Trophoblast cell (in vitro differentiated cells and primary cell): ENCODE measurements at regions not wholly inside any gene's neighbourhood (a gene's known extent, or its start where the extent isn't known, plus 50 kb on each side); places are given as distances from the start of the nearest gene placed in this dataset.

Experiments used
- DNase-seq, 2 donors: peaks; one replicate each; pipeline ENCODE4 v3.0.0-alpha.2; 2016
- H2AFZ ChIP-seq: 2 replicates; pipeline ENCODE4 v1.6.1; 2013; ENCODE audit warnings: low read length, moderate library complexity, mild to moderate bottlenecking; ENCODE audit not compliant: insufficient read depth, poor library complexity
- H2AK5ac ChIP-seq: 2 replicates; pipeline ENCODE4 v1.6.1; 2013; ENCODE audit warnings: mild to moderate bottlenecking, low read length
- H2BK120ac ChIP-seq: 2 replicates; pipeline ENCODE4 v1.6.1; 2013; ENCODE audit warnings: low read length, mild to moderate bottlenecking, moderate library complexity; ENCODE audit not compliant: insufficient read depth, poor library complexity
- H2BK12ac ChIP-seq: 2 replicates; pipeline ENCODE4 v1.6.1; 2013; ENCODE audit warnings: mild to moderate bottlenecking, low read length, moderate library complexity
- H2BK5ac ChIP-seq: 2 replicates; pipeline ENCODE4 v1.6.1; 2013; ENCODE audit warnings: low read length, low read depth, moderate library complexity, mild to moderate bottlenecking; ENCODE audit not compliant: poor library complexity
- H3K14ac ChIP-seq: 2 replicates; pipeline ENCODE4 v1.6.1; 2013; ENCODE audit warnings: mild to moderate bottlenecking, low read length
- H3K18ac ChIP-seq: 2 replicates; pipeline ENCODE4 v1.6.1; 2013; ENCODE audit warnings: mild to moderate bottlenecking, low read length
- H3K23ac ChIP-seq: 2 replicates; pipeline ENCODE4 v1.6.1; 2013; ENCODE audit warnings: low read length
- H3K27ac ChIP-seq: 2 replicates; pipeline ENCODE4 v1.5.1; 2013; ENCODE audit warnings: low read depth, mild to moderate bottlenecking, inconsistent platforms, low read length, moderate library complexity
- H3K27me3 ChIP-seq: 2 replicates; pipeline ENCODE4 v1.6.1; 2013; ENCODE audit warnings: inconsistent platforms, mild to moderate bottlenecking, low read length, moderate library complexity; ENCODE audit not compliant: insufficient read depth
- H3K36me3 ChIP-seq, 2 experiments: 1 replicate in 1 of 2; 2 replicates in 1 of 2; pipeline ENCODE4 v1.6.1; 2013; ENCODE audit warnings: low read length in 2 of 2, mild to moderate bottlenecking in 2 of 2, moderate library complexity in 1 of 2; ENCODE audit not compliant: insufficient read depth in 2 of 2, control insufficient read depth in 1 of 2
- H3K4ac ChIP-seq: 2 replicates; pipeline ENCODE4 v1.6.1; 2013; ENCODE audit warnings: low read depth, mild to moderate bottlenecking, low read length, moderate library complexity
- H3K4me1 ChIP-seq, 2 experiments: 1 replicate in 1 of 2; 2 replicates in 1 of 2; pipeline ENCODE4 v1.6.1; 2013; ENCODE audit warnings: low read length in 2 of 2, mild to moderate bottlenecking in 2 of 2, moderate library complexity in 1 of 2; ENCODE audit not compliant: insufficient read depth in 2 of 2, control insufficient read depth in 1 of 2
- H3K4me2 ChIP-seq: 2 replicates; pipeline ENCODE4 v1.6.1; 2013; ENCODE audit warnings: inconsistent platforms, mild to moderate bottlenecking, low read length, moderate library complexity
- H3K4me3 ChIP-seq: 2 replicates; pipeline ENCODE4 v1.5.1; 2013; ENCODE audit warnings: mild to moderate bottlenecking, low read depth, low read length, inconsistent platforms
- H3K79me1 ChIP-seq: one replicate; pipeline ENCODE4 v1.6.1; 2013; ENCODE audit warnings: low read length
- H3K79me2 ChIP-seq: 2 replicates; pipeline ENCODE4 v1.6.1; 2013; ENCODE audit warnings: low read length, mild to moderate bottlenecking; ENCODE audit not compliant: control insufficient read depth, insufficient read depth, poor library complexity
- H3K9ac ChIP-seq: 2 replicates; pipeline ENCODE4 v1.6.1; 2013; ENCODE audit warnings: mild to moderate bottlenecking, low read length
- H3K9me3 ChIP-seq: 2 replicates; pipeline ENCODE4 v1.6.1; 2013; ENCODE audit warnings: low read depth, mild to moderate bottlenecking, control low read depth, inconsistent platforms, low read length; ENCODE audit not compliant: insufficient read depth
- H4K12ac ChIP-seq: 2 replicates; pipeline ENCODE4 v1.6.1; 2013; ENCODE audit warnings: low read depth, mild to moderate bottlenecking, low read length, moderate library complexity
- H4K8ac ChIP-seq: 2 replicates; pipeline ENCODE4 v1.6.1; 2013; ENCODE audit warnings: low read depth, mild to moderate bottlenecking, low read length, moderate library complexity
- H4K91ac ChIP-seq: one replicate; pipeline ENCODE4 v1.6.1; 2013; ENCODE audit warnings: low read depth, mild to moderate bottlenecking, low read length, moderate library complexity
- WGBS: extraction: QIAGEN DNeasy Blood & Tissue Kit; methylation state at CpG from one replicate; pipeline ENCODE4 v1.1.7; 2013; ENCODE audit warnings: missing lambda C conversion rate; ENCODE audit not compliant: insufficient read length, insufficient coverage; ENCODE audit errors: extremely low coverage; 5-methylcytosine and 5-hydroxymethylcytosine counted together

GRCh38 chr16:51453251-51453650 is 302.2 kb upstream of the SALL1 start:
- H3K9me3 ChIP-seq, result peaks cover 2% of the 10 kb centered on the region
- H2AK5ac ChIP-seq, result no peak overlapping the region
- no peak overlapping the region for H2BK120ac ChIP-seq
- no CpG with 5 or more reads among the region's 1 CpG for WGBS
- H3K4me3 ChIP-seq, result no peak overlapping the region
- H4K91ac ChIP-seq, result no peak overlapping the region
- no peak overlapping the region for H2BK5ac ChIP-seq
- H3K9ac ChIP-seq, result no peak overlapping the region
- no peak for DNase-seq
- H3K36me3 ChIP-seq, result no peaks in the 10 kb centered on the region
- no peaks in the 10 kb centered on the region for H3K4me1 ChIP-seq
- H3K27ac ChIP-seq, result no peak overlapping the region
- H3K79me1 ChIP-seq, result no peaks in the 10 kb centered on the region
- H4K12ac ChIP-seq, result no peak overlapping the region
- no peak overlapping the region for H2AFZ ChIP-seq
- H3K4me2 ChIP-seq, result no peak overlapping the region
- no peak overlapping the region for H2BK12ac ChIP-seq
- no peaks in the 10 kb centered on the region for H3K79me2 ChIP-seq
- no peak overlapping the region for H3K23ac ChIP-seq
- H3K27me3 ChIP-seq, result no peaks in the 10 kb centered on the region
- H4K8ac ChIP-seq, result no peak overlapping the region
- H3K18ac ChIP-seq, result no peak overlapping the region
- no peak overlapping the region for H3K14ac ChIP-seq
- H3K4ac ChIP-seq, result no peak overlapping the region

GRCh38 chr16:51450909-51451308 is 299.8 kb upstream of the SALL1 start:
- no peak overlapping the region for H3K9ac ChIP-seq
- no peak overlapping the region for H3K23ac ChIP-seq
- H3K36me3 ChIP-seq, result no peaks in the 10 kb centered on the region
- H3K4ac ChIP-seq, result no peak overlapping the region
- no peak overlapping the region for H2BK12ac ChIP-seq
- no peak overlapping the region for H2AFZ ChIP-seq
- H3K79me2 ChIP-seq, result no peaks in the 10 kb centered on the region
- H3K79me1 ChIP-seq, result no peaks in the 10 kb centered on the region
- no peak overlapping the region for H4K91ac ChIP-seq
- H3K27ac ChIP-seq, result no peak overlapping the region
- H3K27me3 ChIP-seq, result no peaks in the 10 kb centered on the region
- H4K8ac ChIP-seq, result no peak overlapping the region
- H3K4me1 ChIP-seq, result no peaks in the 10 kb centered on the region
- no peak overlapping the region for H3K14ac ChIP-seq
- no peaks in the 10 kb centered on the region for H3K9me3 ChIP-seq
- DNase-seq, result no peak
- no peak overlapping the region for H3K18ac ChIP-seq
- H2BK120ac ChIP-seq, result no peak overlapping the region
- H3K4me3 ChIP-seq, result no peak overlapping the region
- H4K12ac ChIP-seq, result no peak overlapping the region
- WGBS, result no CpG with 5 or more reads among the region's 3 CpGs
- no peak overlapping the region for H2BK5ac ChIP-seq
- no peak overlapping the region for H3K4me2 ChIP-seq
- no peak overlapping the region for H2AK5ac ChIP-seq

DNA sequence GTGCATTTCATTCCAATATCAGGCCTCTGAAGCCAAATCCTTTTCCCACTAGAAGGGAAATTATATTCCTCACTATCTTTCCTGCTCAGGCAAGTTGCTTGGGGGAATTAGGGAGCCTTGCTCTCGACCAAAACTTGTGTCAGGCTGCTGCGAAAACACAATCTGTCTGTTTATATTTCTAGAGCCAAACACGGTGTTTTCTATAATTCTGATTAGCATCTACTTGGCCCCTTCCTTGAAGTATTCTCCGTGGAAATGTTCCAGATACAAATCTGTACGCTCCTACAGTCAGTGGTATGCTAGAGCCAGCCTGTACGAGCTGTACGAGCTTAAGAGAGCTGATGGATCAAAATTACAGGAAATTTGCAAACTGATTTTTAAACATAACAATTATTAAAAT is 299.3 kb upstream of the SALL1 start:
- Histone ChIP-seq H3K27ac (no peak overlapping the region), H3K9ac (no peak overlapping the region), H3K9me3 (no peaks in the 10 kb centered on the region), H3K4me3 (no peak overlapping the region), H2AFZ (no peak overlapping the region), H3K23ac (no peak overlapping the region), H2BK120ac (no peak overlapping the region), H4K12ac (no peak overlapping the region), H3K4me2 (no peak overlapping the region), H4K91ac (no peak overlapping the region), H2BK12ac (no peak overlapping the region), H2BK5ac (no peak overlapping the region), H4K8ac (no peak overlapping the region), H3K79me2 (no peaks in the 10 kb centered on the region), H3K4ac (no peak overlapping the region), H3K27me3 (no peaks in the 10 kb centered on the region), H3K14ac (no peak overlapping the region), H2AK5ac (no peak overlapping the region), H3K36me3 (no peaks in the 10 kb centered on the region), H3K79me1 (no peaks in the 10 kb centered on the region), H3K18ac (no peak overlapping the region), H3K4me1 (no peaks in the 10 kb centered on the region)
- DNase-seq, result no peak
- no CpG with 5 or more reads among the region's 7 CpGs for WGBS

DNA sequence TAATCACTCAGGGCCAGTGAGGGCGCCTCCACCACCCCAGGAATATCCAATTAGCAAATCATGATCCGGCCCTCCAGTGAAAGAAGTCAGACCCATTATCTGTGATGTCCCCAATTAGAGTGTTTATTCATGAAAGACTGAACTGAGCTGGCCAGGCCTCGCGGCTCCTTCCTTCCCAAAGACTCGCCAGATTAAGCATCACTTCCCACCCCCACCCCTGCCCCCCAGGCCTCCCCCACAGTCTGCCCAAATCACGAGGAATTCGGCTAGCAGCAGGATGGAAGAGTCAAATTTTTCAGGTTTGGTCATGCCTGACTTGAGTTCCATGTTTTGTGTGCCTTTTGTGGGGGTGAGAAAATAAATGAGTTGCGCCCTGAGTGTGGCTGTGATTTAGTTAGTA is 298.4 kb upstream of the SALL1 start:
- no peak overlapping the region for H3K4me3 ChIP-seq
- WGBS, result no CpG with 5 or more reads among the region's 8 CpGs

More for the DNA sequence above, 298.4 kb upstream of the SALL1 start:
- Histone ChIP-seq H3K18ac (no peak overlapping the region), H3K14ac (no peak overlapping the region), H3K4me2 (no peak overlapping the region), H3K27me3 (no peaks in the 10 kb centered on the region), H3K27ac (no peak overlapping the region), H3K79me1 (no peaks in the 10 kb centered on the region), H4K12ac (no peak overlapping the region), H2BK5ac (no peak overlapping the region), H3K23ac (no peak overlapping the region), H2AK5ac (no peak overlapping the region), H3K79me2 (no peaks in the 10 kb centered on the region), H3K4me1 (no peaks in the 10 kb centered on the region), H3K9ac (no peak overlapping the region), H3K4ac (no peak overlapping the region), H2BK12ac (no peak overlapping the region), H2AFZ (no peak overlapping the region), H3K36me3 (no peaks in the 10 kb centered on the region), H4K8ac (no peak overlapping the region), H2BK120ac (no peak overlapping the region), H3K9me3 (no peaks in the 10 kb centered on the region), H4K91ac (no peak overlapping the region)
- no peak for DNase-seq
